B cell (primary cell): ENCODE measurements at regions not wholly inside any gene's neighbourhood (a gene's known extent, or its start where the extent isn't known, plus 50 kb on each side); places are given as distances from the start of the nearest gene placed in this dataset.

Experiments used
- ATAC-seq: fragments of 200-7000 bp; cut with Tn5 transposase; one replicate; pipeline ENCODE4 v1.10.0; 2021; ENCODE audit warnings: low read depth, mild to moderate bottlenecking, moderate number of reproducible peaks, moderate library complexity
- CTCF ChIA-PET: fragments of 350-600 bp; sonication (Branson Sonifier 250); formaldehyde crosslinking; loops from one replicate; lab custom pipeline; 2021; ENCODE audit warnings: antibody characterized with exemption, inconsistent platforms; lab: Charles Lee
- POLR2A ChIA-PET: fragments of 350-600 bp; sonication (Branson Sonifier 250); formaldehyde crosslinking; loops from one replicate; lab custom pipeline; 2021; ENCODE audit warnings: antibody characterized with exemption; lab: Charles Lee
- DNase-seq: peaks from one replicate; pipeline ENCODE4 v3.0.0; 2013
- H2AFZ ChIP-seq: 2 replicates; pipeline ENCODE4 v1.6.1; 2012; ENCODE audit warnings: mild to moderate bottlenecking, low read depth, low read length; ENCODE audit not compliant: insufficient read depth, poor library complexity, severe bottlenecking
- H3K27ac ChIP-seq, 2 donors: 1 replicate in 1 of 2; 2 replicates in 1 of 2; pipeline ENCODE4 v1.5.1; 2012 to 2013; ENCODE audit warnings: low read length in 2 of 2, mild to moderate bottlenecking in 2 of 2, moderate library complexity in 1 of 2
- H3K27me3 ChIP-seq, 4 experiments: fragments of 200-600 bp in 1 of 4; sonication (generic) in 1 of 4; replicated peaks in 1 of 4; 1 replicate in 2 of 4; 2 replicates in 2 of 4; pipeline versions ENCODE4 v1.6.1 to v1.7.0; 2013 to 2016; ENCODE audit warnings: low read length in 3 of 4, mild to moderate bottlenecking in 2 of 4, mixed read lengths in 1 of 4, moderate library complexity in 1 of 4; ENCODE audit not compliant: insufficient read depth in 4 of 4, control insufficient read depth in 3 of 4; ENCODE audit errors: control extremely low read depth in 1 of 4
- H3K36me3 ChIP-seq, 2 experiments: replicated peaks in 1 of 2; 1 replicate in 1 of 2; 2 replicates in 1 of 2; pipeline versions ENCODE4 v1.6.1 to v1.7.1; 2013; ENCODE audit warnings: low read length in 1 of 2; ENCODE audit not compliant: insufficient read depth in 2 of 2, control insufficient read depth in 1 of 2; ENCODE audit errors: control extremely low read depth in 1 of 2, extremely low read depth in 1 of 2
- H3K4me1 ChIP-seq, 2 donors: fragments of 200-600 bp in 1 of 2; sonication (generic) in 1 of 2; 1 replicate in 1 of 2; 2 replicates in 1 of 2; pipeline versions ENCODE4 v1.5.1 to v1.6.1; 2013 to 2017; ENCODE audit warnings: low read length in 2 of 2; ENCODE audit not compliant: control insufficient read depth in 2 of 2, insufficient read depth in 2 of 2
- H3K4me2 ChIP-seq: replicated peaks from 2 replicates; pipeline ENCODE3; 2012; ENCODE audit warnings: mild to moderate bottlenecking, low read depth, low read length; ENCODE audit not compliant: poor library complexity, severe bottlenecking
- H3K4me3 ChIP-seq, 5 experiments: fragments of 200-600 bp in 1 of 5; sonication (generic) in 1 of 5; 1 replicate in 3 of 5; 2 replicates in 2 of 5; pipeline versions ENCODE4 v1.5.1 to v1.7.0; 2011 to 2016; ENCODE audit warnings: low read length in 4 of 5, mild to moderate bottlenecking in 4 of 5, low read depth in 2 of 5, control low read depth in 1 of 5, moderate library complexity in 1 of 5; ENCODE audit not compliant: insufficient read depth in 1 of 5; ENCODE audit errors: control extremely low read depth in 1 of 5, extremely low read depth in 1 of 5
- H3K79me2 ChIP-seq: fragments of 200-600 bp; sonication (generic); one replicate; pipeline ENCODE4 v1.6.0; 2016; ENCODE audit warnings: low read length; ENCODE audit not compliant: control insufficient read depth, insufficient read depth
- H3K9ac ChIP-seq: fragments of 200-600 bp; sonication (generic); 2 replicates; pipeline ENCODE4 v1.6.1; 2017; ENCODE audit warnings: mild to moderate bottlenecking, low read length, moderate library complexity
- H3K9me3 ChIP-seq, 3 donors: one replicate each; pipeline versions ENCODE4 v1.6.1 to v1.7.1; 2013; ENCODE audit warnings: low read length in 2 of 3; ENCODE audit not compliant: control insufficient read depth in 2 of 3, insufficient read depth in 1 of 3; ENCODE audit errors: control extremely low read depth in 1 of 3
- H4K20me1 ChIP-seq: 2 replicates; pipeline ENCODE4 v1.6.0; 2012; ENCODE audit warnings: mild to moderate bottlenecking, low read length; ENCODE audit not compliant: insufficient read depth, control insufficient read depth, poor library complexity, severe bottlenecking
- H3K27ac Mint-ChIP-seq: one replicate; pipeline ENCODE4 v1.8.0; 2021; ENCODE audit warnings: mixed read lengths
- H3K27me3 Mint-ChIP-seq: one replicate; pipeline ENCODE4 v1.8.0; 2021; ENCODE audit warnings: mixed read lengths
- H3K4me1 Mint-ChIP-seq: one replicate; pipeline ENCODE4 v1.8.0; 2021; ENCODE audit warnings: mixed read lengths
- H3K4me3 Mint-ChIP-seq: one replicate; pipeline ENCODE4 v1.8.0; 2021; ENCODE audit warnings: mixed read lengths
- H3K9me3 Mint-ChIP-seq: one replicate; pipeline ENCODE4 v1.8.0; 2022; ENCODE audit warnings: mixed read lengths; ENCODE audit not compliant: insufficient read depth
- EZH2 ChIP-seq: IDR thresholded peaks from 2 replicates; pipeline ENCODE4 v1.6.1; 2012; ENCODE audit warnings: borderline replicate concordance, low read depth, mild to moderate bottlenecking, moderate library complexity, low read length; ENCODE audit not compliant: insufficient read depth, poor library complexity, severe bottlenecking
- WGBS: methylation state at CpG from one replicate; pipeline ENCODE4 v1.1.5; 2013; ENCODE audit warnings: missing lambda C conversion rate; ENCODE audit not compliant: insufficient coverage; 5-methylcytosine and 5-hydroxymethylcytosine counted together
- intact Hi-C: fragments of 100-400 bp; cut with micrococcal nuclease; formaldehyde crosslinking; loops from one replicate; pipeline ENCODE4 v1.10.0; 2022
- TF ChIP-seq, protein P1 (sequence below): fragments of 200-600 bp; IDR thresholded peaks from one replicate; pipeline ENCODE4 v1.8.0; 2022; ENCODE audit warnings: antibody characterized with exemption, mild to moderate bottlenecking

DNA sequence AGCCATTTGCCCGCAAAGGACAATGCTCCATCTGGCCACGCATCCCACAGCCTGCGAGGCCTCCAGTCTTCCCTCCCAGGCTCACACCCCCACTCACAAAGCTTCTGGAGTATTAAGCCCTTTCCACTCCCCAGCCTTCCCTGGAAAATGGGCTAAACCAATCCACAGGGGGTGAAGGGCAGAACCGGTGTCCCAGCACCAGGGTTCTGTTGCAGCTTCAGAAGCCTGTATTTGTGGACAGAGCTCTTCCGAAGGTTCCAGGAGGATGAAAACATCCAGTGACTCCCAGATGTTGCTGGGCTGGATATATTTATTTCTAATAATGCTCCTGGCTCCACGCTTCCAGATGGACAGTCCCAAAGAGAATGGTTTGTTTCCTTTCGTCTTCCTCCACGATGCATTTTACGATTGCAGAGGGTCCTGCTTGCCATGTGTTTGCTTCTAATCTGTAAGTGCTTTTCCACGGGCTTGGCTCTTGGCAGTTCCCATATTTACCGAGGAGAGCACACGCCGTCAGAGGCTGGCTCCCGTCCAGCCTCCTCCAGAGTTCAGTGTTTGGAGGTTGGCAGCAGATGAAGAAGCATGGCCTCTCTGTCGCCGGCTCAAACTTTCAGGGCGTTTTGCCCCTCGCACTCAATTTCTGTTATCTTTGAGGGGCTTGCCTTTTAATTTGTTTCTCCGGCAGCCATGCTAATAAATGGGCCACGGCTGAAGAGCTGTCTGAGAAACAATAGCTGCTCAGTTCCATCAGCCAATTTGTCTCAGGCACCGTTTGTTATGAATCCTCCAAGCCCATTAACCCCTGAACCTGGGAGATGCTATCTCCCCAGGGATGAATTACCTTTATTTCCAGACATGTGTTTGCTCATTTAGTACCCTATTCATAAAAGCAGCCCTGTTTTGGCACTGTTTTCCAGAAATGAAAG, 367.9 kb upstream of the PROK2 start:
- H3K4me3 Mint-ChIP-seq: no peak overlapping the region
- H3K9me3 ChIP-seq: peaks cover 0 to 17% (median 9%) of the 10 kb centered on the region in 3 donors
- ATAC-seq (no peak), DNase-seq (no peak)
- peaks cover 2% of the 10 kb centered on the region for H3K9me3 Mint-ChIP-seq
- TF ChIP-seq, protein P1, sequence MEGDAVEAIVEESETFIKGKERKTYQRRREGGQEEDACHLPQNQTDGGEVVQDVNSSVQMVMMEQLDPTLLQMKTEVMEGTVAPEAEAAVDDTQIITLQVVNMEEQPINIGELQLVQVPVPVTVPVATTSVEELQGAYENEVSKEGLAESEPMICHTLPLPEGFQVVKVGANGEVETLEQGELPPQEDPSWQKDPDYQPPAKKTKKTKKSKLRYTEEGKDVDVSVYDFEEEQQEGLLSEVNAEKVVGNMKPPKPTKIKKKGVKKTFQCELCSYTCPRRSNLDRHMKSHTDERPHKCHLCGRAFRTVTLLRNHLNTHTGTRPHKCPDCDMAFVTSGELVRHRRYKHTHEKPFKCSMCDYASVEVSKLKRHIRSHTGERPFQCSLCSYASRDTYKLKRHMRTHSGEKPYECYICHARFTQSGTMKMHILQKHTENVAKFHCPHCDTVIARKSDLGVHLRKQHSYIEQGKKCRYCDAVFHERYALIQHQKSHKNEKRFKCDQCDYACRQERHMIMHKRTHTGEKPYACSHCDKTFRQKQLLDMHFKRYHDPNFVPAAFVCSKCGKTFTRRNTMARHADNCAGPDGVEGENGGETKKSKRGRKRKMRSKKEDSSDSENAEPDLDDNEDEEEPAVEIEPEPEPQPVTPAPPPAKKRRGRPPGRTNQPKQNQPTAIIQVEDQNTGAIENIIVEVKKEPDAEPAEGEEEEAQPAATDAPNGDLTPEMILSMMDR: no peak
- TF ChIP-seq EZH2: no peak
- CTCF ChIA-PET: interaction anchor here (1.6 kb wide), 1 partner anchor 10 kb away, joined by 3 read pairs; no protein-coding TSS in a partner anchor
- no peaks in the 10 kb centered on the region for H3K79me2 ChIP-seq
- 79% methylated on average over 19 of the region's 21 CpGs for WGBS
- H3K27ac Mint-ChIP-seq: peak overlapping the region; percentile 18
- no peak overlapping the region for H3K4me3 ChIP-seq
- H4K20me1 ChIP-seq: no peaks in the 10 kb centered on the region
- POLR2A ChIA-PET: no interaction called here
- no peaks in the 10 kb centered on the region for H3K36me3 ChIP-seq
- no peak overlapping the region for H3K4me2 ChIP-seq
- H3K27me3 Mint-ChIP-seq: no peaks in the 10 kb centered on the region
- intact Hi-C loops: no loop called here
- H3K4me1 ChIP-seq: peaks cover 6 to 7% of the 10 kb centered on the region in 2 donors
- H3K27me3 ChIP-seq: peaks cover 0 to 4% (median 1%) of the 10 kb centered on the region in 4 experiments
- H3K4me1 Mint-ChIP-seq: peaks cover 11% of the 10 kb centered on the region
- H2AFZ ChIP-seq: no peak overlapping the region
- no peak overlapping the region for H3K27ac ChIP-seq
- no peak overlapping the region for H3K9ac ChIP-seq
